ENCODE measurements at regions not wholly inside any gene's neighbourhood (a gene's known extent, or its start where the extent isn't known, plus 50 kb on each side); places are given as distances from the start of the nearest gene placed in this dataset.

- no peak for DNase-seq
- TF ChIP-seq POLR2A (IDR thresholded peaks at IDR 0.05): no peak
- no peak for TF ChIP-seq POLR2AphosphoS5 (IDR thresholded peaks at IDR 0.05)
- no peak for TF ChIP-seq EP300 (IDR thresholded peaks at IDR 0.05)
- no peak for TF ChIP-seq CTCF (IDR thresholded peaks at IDR 0.05)
- WGBS, 2 donors: 46 to 63% methylated on average over 1 of the region's 1 CpG
- intact Hi-C loops (cut with DNase I): no loop called here
- H3K36me3 ChIP-seq: no peaks in the 10 kb centered on the region
- no peaks in the 10 kb centered on the region for H3K9me3 ChIP-seq
- no peak overlapping the region for H3K27ac ChIP-seq
- no peaks in the 10 kb centered on the region for H3K27me3 ChIP-seq
- H3K4me3 ChIP-seq: no peak overlapping the region
- H3K4me1 ChIP-seq: no peaks in the 10 kb centered on the region
Measured at GRCh38 chrX:129230168-129230567, 293.1 kb downstream of the SMARCA1 start.

- Histone ChIP-seq H3K9me3 (no peaks in the 10 kb centered on the region), H3K4me3 (no peak overlapping the region), H3K27ac (no peak overlapping the region), H3K27me3 (no peaks in the 10 kb centered on the region), H3K4me1 (no peaks in the 10 kb centered on the region), H3K36me3 (no peaks in the 10 kb centered on the region)
- TF ChIP-seq POLR2A (IDR thresholded peaks at IDR 0.05) (no peak), POLR2AphosphoS5 (IDR thresholded peaks at IDR 0.05) (no peak), EP300 (IDR thresholded peaks at IDR 0.05) (no peak), CTCF (IDR thresholded peaks at IDR 0.05) (no peak)
- 66 to 67% methylated on average over 2 of the region's 2 CpGs for WGBS, 2 donors
- no peak for DNase-seq
- intact Hi-C loops (cut with DNase I): no loop called here
Measured at GRCh38 chrX:129227366-129227765, 295.9 kb downstream of the SMARCA1 start.

- Histone ChIP-seq H3K4me3 (no peak overlapping the region), H3K36me3 (no peaks in the 10 kb centered on the region), H3K4me1 (no peaks in the 10 kb centered on the region), H3K27me3 (no peaks in the 10 kb centered on the region), H3K9me3 (no peaks in the 10 kb centered on the region), H3K27ac (no peak overlapping the region)
- DNase-seq: no peak
- 28 to 67% methylated on average over 4 of the region's 4 CpGs for WGBS, 2 donors
- intact Hi-C loops (cut with DNase I): no loop called here
- TF ChIP-seq CTCF (IDR thresholded peaks at IDR 0.05): no peak
- no peak for TF ChIP-seq POLR2A (IDR thresholded peaks at IDR 0.05)
- TF ChIP-seq EP300 (IDR thresholded peaks at IDR 0.05): no peak
- no peak for TF ChIP-seq POLR2AphosphoS5 (IDR thresholded peaks at IDR 0.05)
Measured at GRCh38 chrX:129193357-129193756, 329.9 kb downstream of the SMARCA1 start.

- H3K4me1 ChIP-seq: no peaks in the 10 kb centered on the region
- 71 to 74% methylated on average over 6 of the region's 6 CpGs for WGBS, 2 donors
- no peak overlapping the region for H3K27ac ChIP-seq
- DNase-seq: no peak
- H3K27me3 ChIP-seq: no peaks in the 10 kb centered on the region
- no peaks in the 10 kb centered on the region for H3K9me3 ChIP-seq
- no peak overlapping the region for H3K4me3 ChIP-seq
- intact Hi-C loops (cut with DNase I): no loop called here
- H3K36me3 ChIP-seq: no peaks in the 10 kb centered on the region
- TF ChIP-seq EP300 (IDR thresholded peaks at IDR 0.05) (no peak), POLR2A (IDR thresholded peaks at IDR 0.05) (no peak), POLR2AphosphoS5 (IDR thresholded peaks at IDR 0.05) (no peak), CTCF (IDR thresholded peaks at IDR 0.05) (no peak)
Measured at GRCh38 chrX:129188231-129188630, 335.1 kb downstream of the SMARCA1 start.

GRCh38 chrX:129176710-129177109 is 346.6 kb downstream of the SMARCA1 start:
- no peaks in the 10 kb centered on the region for H3K9me3 ChIP-seq
- H3K27me3 ChIP-seq: no peaks in the 10 kb centered on the region
- H3K27ac ChIP-seq: no peak overlapping the region
- no peaks in the 10 kb centered on the region for H3K36me3 ChIP-seq
- H3K4me3 ChIP-seq: no peak overlapping the region
- no peaks in the 10 kb centered on the region for H3K4me1 ChIP-seq
- TF ChIP-seq EP300 (IDR thresholded peaks at IDR 0.05) (no peak), CTCF (IDR thresholded peaks at IDR 0.05) (no peak), POLR2AphosphoS5 (IDR thresholded peaks at IDR 0.05) (no peak), POLR2A (IDR thresholded peaks at IDR 0.05) (no peak)
- intact Hi-C loops (cut with DNase I): no loop called here
- DNase-seq: no peak

All from sigmoid colon (tissue), 6 donors.